ENCODE measurements at regions not wholly inside any gene's neighbourhood (a gene's known extent, or its start where the extent isn't known, plus 50 kb on each side); places are given as distances from the start of the nearest gene placed in this dataset.
A peak's percentile ranks its signal among the peaks of the same experiment; 100 is the strongest.

DNA sequence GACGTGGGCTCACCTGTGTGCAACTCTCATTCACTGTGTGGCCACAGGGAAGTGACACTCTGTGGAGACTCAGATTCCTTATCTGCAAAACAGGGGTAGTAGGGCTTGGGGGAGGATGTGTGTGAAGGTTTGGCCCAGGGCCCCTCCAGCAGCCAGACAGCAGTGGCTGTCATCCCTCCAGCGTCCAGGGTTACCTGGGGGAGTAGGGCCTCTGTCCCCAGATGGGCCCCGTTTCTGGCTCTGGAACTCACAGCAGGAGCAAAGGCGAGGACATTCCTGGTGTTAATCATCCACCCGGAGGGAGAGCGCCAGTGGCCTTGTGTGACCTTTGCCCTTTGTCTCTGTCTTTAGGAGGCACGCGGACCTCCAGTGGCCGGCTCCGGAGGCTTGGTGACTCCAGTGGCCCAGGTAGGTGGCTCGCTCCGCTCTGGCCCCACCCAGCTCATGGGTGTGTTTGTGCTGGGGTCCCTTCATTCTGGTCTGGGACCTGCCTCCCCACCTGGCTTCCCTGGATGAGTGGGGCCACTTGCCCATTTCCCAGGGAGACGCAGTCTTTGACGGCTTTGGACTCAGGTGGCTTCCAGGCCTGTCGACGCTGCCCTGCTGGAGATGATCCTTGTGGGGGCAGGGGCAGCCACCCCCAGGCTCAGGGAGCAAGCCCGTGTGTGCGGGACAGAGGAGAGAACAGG, 166.2 kb downstream of the SEC14L1 start (continued):
- TF ChIP-seq, protein P1, sequence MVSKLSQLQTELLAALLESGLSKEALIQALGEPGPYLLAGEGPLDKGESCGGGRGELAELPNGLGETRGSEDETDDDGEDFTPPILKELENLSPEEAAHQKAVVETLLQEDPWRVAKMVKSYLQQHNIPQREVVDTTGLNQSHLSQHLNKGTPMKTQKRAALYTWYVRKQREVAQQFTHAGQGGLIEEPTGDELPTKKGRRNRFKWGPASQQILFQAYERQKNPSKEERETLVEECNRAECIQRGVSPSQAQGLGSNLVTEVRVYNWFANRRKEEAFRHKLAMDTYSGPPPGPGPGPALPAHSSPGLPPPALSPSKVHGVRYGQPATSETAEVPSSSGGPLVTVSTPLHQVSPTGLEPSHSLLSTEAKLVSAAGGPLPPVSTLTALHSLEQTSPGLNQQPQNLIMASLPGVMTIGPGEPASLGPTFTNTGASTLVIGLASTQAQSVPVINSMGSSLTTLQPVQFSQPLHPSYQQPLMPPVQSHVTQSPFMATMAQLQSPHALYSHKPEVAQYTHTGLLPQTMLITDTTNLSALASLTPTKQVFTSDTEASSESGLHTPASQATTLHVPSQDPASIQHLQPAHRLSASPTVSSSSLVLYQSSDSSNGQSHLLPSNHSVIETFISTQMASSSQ (IDR thresholded peaks at IDR 0.05; ENCODE audit: low read depth): peak; percentile 95
- TF ChIP-seq, protein P1 (CRISPR knock-in tag; IDR thresholded peaks at IDR 0.05; ENCODE audit: borderline replicate concordance): peak; percentile 99
- TF ChIP-seq CENPX (CRISPR knock-in tag; IDR thresholded peaks at IDR 0.05): no peak
- TF ChIP-seq BCL3 (CRISPR knock-in tag; IDR thresholded peaks at IDR 0.05): peak; percentile 88
- no peak for TF ChIP-seq SRSF9 (IDR thresholded peaks at IDR 0.05; ENCODE audit: borderline replicate concordance, insufficient read depth, low read depth, low read length, poor library complexity, severe bottlenecking)
- TF ChIP-seq ZNF597 (CRISPR knock-in tag; IDR thresholded peaks at IDR 0.05): no peak
- peak; percentile 99 for TF ChIP-seq ZNF205 (CRISPR knock-in tag; IDR thresholded peaks at IDR 0.05)
- peak; percentile 88; the same call in 1 of the 2 replicates for TF ChIP-seq NCOR1 (IDR thresholded peaks at IDR 0.05; ENCODE audit: borderline replicate concordance, low read length)
- no peak for TF ChIP-seq ZNF3 (CRISPR knock-in tag; IDR thresholded peaks at IDR 0.05)
- no peak for TF ChIP-seq ZNF563 (CRISPR knock-in tag; IDR thresholded peaks at IDR 0.05)
- TF ChIP-seq ZNF780A (CRISPR knock-in tag; IDR thresholded peaks at IDR 0.05): peak; percentile 18; the same call in 1 of the 2 replicates
- peak; percentile 74 for TF ChIP-seq GABPB1 (CRISPR knock-in tag; IDR thresholded peaks at IDR 0.05)
- TF ChIP-seq RBM39 (IDR thresholded peaks at IDR 0.05; ENCODE audit: low read depth, low read length, poor library complexity, severe bottlenecking): peak; percentile 83
- peak; percentile 93 for TF ChIP-seq ARNTL (CRISPR knock-in tag; IDR thresholded peaks at IDR 0.05)
- TF ChIP-seq HNRNPH1 (optimal IDR thresholded peaks at IDR 0.05; ENCODE audit: low read depth, low read length): no peak
- peak; percentile 76; the same call in 1 of the 2 replicates for TF ChIP-seq ZNF747 (CRISPR knock-in tag; IDR thresholded peaks at IDR 0.05; ENCODE audit: borderline replicate concordance)
- TF ChIP-seq YEATS4 (CRISPR knock-in tag; IDR thresholded peaks at IDR 0.05; ENCODE audit: borderline replicate concordance): peak; percentile 86
- no peak for TF ChIP-seq FOXA1 (IDR thresholded peaks at IDR 0.05)
- no peak; the same call in 1 of the 2 replicates for TF ChIP-seq FOXA1 (CRISPR knock-in tag; IDR thresholded peaks at IDR 0.05)
- peak; percentile 98 for TF ChIP-seq MTA1 (CRISPR knock-in tag; IDR thresholded peaks at IDR 0.05; ENCODE audit: borderline replicate concordance)
- TF ChIP-seq KDM1A (CRISPR knock-in tag; IDR thresholded peaks at IDR 0.05): 0 out of 2 replicates have a peak, but pooled peaks have one; percentile 58
- 0 out of 2 replicates have a peak, but pooled peaks have one; percentile 32 for TF ChIP-seq SIN3B (IDR thresholded peaks at IDR 0.05; ENCODE audit: low read length)
- TF ChIP-seq ELF3 (CRISPR knock-in tag; IDR thresholded peaks at IDR 0.05): peak; percentile 86

Data from HepG2 (cell line).